ENCODE measurements at regions not wholly inside any gene's neighbourhood (a gene's known extent, or its start where the extent isn't known, plus 50 kb on each side); places are given as distances from the start of the nearest gene placed in this dataset.

GRCh38 chr2:128737546-128737826, 418.8 kb upstream of the HS6ST1 start:
- no peak for DNase-seq

GRCh38 chr2:128738446-128739110, 419.9 kb upstream of the HS6ST1 start:
- no peak for DNase-seq

- DNase-seq: no peak
Observed at GRCh38 chr2:128742467-128742866, 423.8 kb upstream of the HS6ST1 start.

GRCh38 chr2:128745946-128746345, 427.3 kb upstream of the HS6ST1 start:
- DNase-seq: no peak

GRCh38 chr2:128746356-128746755, 427.7 kb upstream of the HS6ST1 start:
- no peak for DNase-seq

- no peak for DNase-seq
Observed at GRCh38 chr2:128748336-128748735, 429.7 kb upstream of the HS6ST1 start.

GRCh38 chr2:128748835-128749605, 430.4 kb upstream of the HS6ST1 start:
- DNase-seq: no peak

GRCh38 chr2:128750328-128751165, 431.9 kb upstream of the HS6ST1 start:
- DNase-seq: no peak

GRCh38 chr2:128751746-128752145, 433.1 kb upstream of the HS6ST1 start:
- no peak for DNase-seq

- DNase-seq: no peak
Observed at GRCh38 chr2:128752691-128753263, 434.1 kb upstream of the HS6ST1 start.

GRCh38 chr2:128753321-128753720, 434.7 kb upstream of the HS6ST1 start:
- DNase-seq: no peak

- no peak for DNase-seq
Observed at GRCh38 chr2:128753800-128754199, 435.1 kb upstream of the HS6ST1 start.

GRCh38 chr2:128754246-128754724, 435.6 kb upstream of the HS6ST1 start:
- DNase-seq: no peak

- DNase-seq: no peak
Observed at GRCh38 chr2:128755695-128756364, 437.2 kb upstream of the HS6ST1 start.

- no peak for DNase-seq
Observed at GRCh38 chr2:128756365-128756717, 437.7 kb upstream of the HS6ST1 start.

GRCh38 chr2:128765811-128766210, 447.1 kb upstream of the HS6ST1 start:
- DNase-seq: no peak

- no peak for DNase-seq
Observed at GRCh38 chr2:128768041-128768440, 449.4 kb upstream of the HS6ST1 start.

GRCh38 chr2:128769457-128770142, 450.9 kb upstream of the HS6ST1 start:
- no peak for DNase-seq

- no peak for DNase-seq
Observed at GRCh38 chr2:128770143-128771085, 451.7 kb upstream of the HS6ST1 start.

GRCh38 chr2:128771401-128771800, 452.7 kb upstream of the HS6ST1 start:
- no peak for DNase-seq

GRCh38 chr2:128772671-128773070, 454.0 kb upstream of the HS6ST1 start:
- no peak for DNase-seq
